Right lobe of liver (tissue), 6 donors: ENCODE measurements at regions not wholly inside any gene's neighbourhood (a gene's known extent, or its start where the extent isn't known, plus 50 kb on each side); places are given as distances from the start of the nearest gene placed in this dataset.

Experiments used
- ATAC-seq, 4 donors: fragments of 200-7000 bp; cut with Tn5 transposase; one replicate each; pipeline ENCODE4 v1.9.1; 2020; ENCODE audit warnings: mild to moderate bottlenecking in 4 of 4, moderate library complexity in 4 of 4
- DNase-seq, 3 donors: peaks; one replicate each; pipeline ENCODE4 v3.0.0-alpha.2; 2020
- H3K27ac ChIP-seq, 3 donors: fragments of 200-600 bp; one replicate each; pipeline ENCODE4 v1.8.0; 2022
- H3K27me3 ChIP-seq, 2 donors: fragments of 200-600 bp; one replicate each; pipeline ENCODE4 v1.8.0; 2022
- H3K36me3 ChIP-seq, 4 donors: fragments of 200-600 bp; sonication (generic) in 1 of 4; one replicate each; pipeline versions ENCODE4 v1.5.1 to v1.8.0; 2017 to 2022; ENCODE audit warnings: control low read depth in 1 of 4
- H3K4me1 ChIP-seq, 4 donors: fragments of 200-600 bp; sonication (generic) in 1 of 4; one replicate each; pipeline versions ENCODE4 v1.5.1 to v1.8.0; 2017 to 2022; ENCODE audit warnings: control low read depth in 1 of 4
- H3K4me3 ChIP-seq, 3 donors: fragments of 200-600 bp; one replicate each; pipeline ENCODE4 v1.8.0; 2022
- H3K9me3 ChIP-seq, 4 donors: fragments of 200-600 bp; sonication (generic) in 1 of 4; one replicate each; pipeline versions ENCODE4 v1.5.1 to v1.8.0; 2017 to 2022; ENCODE audit warnings: control low read depth in 1 of 4
- CTCF ChIP-seq, 4 donors: fragments of 200-600 bp in 3 of 4; fragments of 450-650 bp in 1 of 4; IDR thresholded peaks; one replicate each; pipeline versions ENCODE4 v1.5.1 to v1.8.0; 2016 to 2022; ENCODE audit warnings: antibody characterized with exemption in 4 of 4, mild to moderate bottlenecking in 2 of 4
- POLR2A ChIP-seq: fragments of 450-650 bp; IDR thresholded peaks from one replicate; pipeline ENCODE4 v1.6.1; 2017; ENCODE audit warnings: antibody characterized with exemption, mild to moderate bottlenecking
- WGBS: methylation state at CpG from one replicate; pipeline ENCODE4 v1.1.6; 2018; ENCODE audit warnings: low coverage, low lambda C conversion rate; ENCODE audit not compliant: insufficient coverage; ENCODE audit errors: missing lambda C conversion rate; 5-methylcytosine and 5-hydroxymethylcytosine counted together
- intact Hi-C, 2 donors: fragments of 100-400 bp; cut with DNase I; formaldehyde crosslinking; loops; one replicate each; pipeline versions ENCODE4 v1.11.2 to v1.14.1; 2022
- donor health status: DM: no; HTN: yes; CAD: no.
- donor health status: DM: no; HTN: no; CAD: no.
- donor health status: DM: no; HTN: no; CAD: no.
- donor health status: DM: no; HTN: yes; CAD: no.
- donor health status: DM: no; HTN: yes; CAD: no.

GRCh38 chr2:66125951-66126350 is 309.0 kb upstream of the MEIS1 start:
- Histone ChIP-seq H3K36me3 (no peaks in the 10 kb centered on the region), H3K9me3 (no peaks in the 10 kb centered on the region), H3K4me3 (no peak overlapping the region), H3K4me1 (no peaks in the 10 kb centered on the region), H3K27me3 (no peaks in the 10 kb centered on the region), H3K27ac (no peak overlapping the region)
- TF ChIP-seq POLR2A (no peak), CTCF (IDR thresholded peaks at IDR 0.05) (no peak)
- DNase-seq, result no peak
- intact Hi-C loops, result no loop called here
- whole genome bisulfite sequencing, result 48% methylated on average over 4 of the region's 5 CpGs
- no peak for ATAC-seq

GRCh38 chr2:66122516-66122915 is 312.4 kb upstream of the MEIS1 start:
- Histone ChIP-seq H3K36me3 (no peaks in the 10 kb centered on the region), H3K4me3 (no peak overlapping the region), H3K9me3 (no peaks in the 10 kb centered on the region), H3K27me3 (no peaks in the 10 kb centered on the region), H3K4me1 (no peaks in the 10 kb centered on the region), H3K27ac (no peak overlapping the region)
- WGBS, result 63% methylated on average over 2 of the region's 2 CpGs
- no peak for DNase-seq
- no peak for ATAC-seq
- no peak for TF ChIP-seq CTCF (IDR thresholded peaks at IDR 0.05)
- no peak for TF ChIP-seq POLR2A
- intact Hi-C loops, result no loop called here

DNA sequence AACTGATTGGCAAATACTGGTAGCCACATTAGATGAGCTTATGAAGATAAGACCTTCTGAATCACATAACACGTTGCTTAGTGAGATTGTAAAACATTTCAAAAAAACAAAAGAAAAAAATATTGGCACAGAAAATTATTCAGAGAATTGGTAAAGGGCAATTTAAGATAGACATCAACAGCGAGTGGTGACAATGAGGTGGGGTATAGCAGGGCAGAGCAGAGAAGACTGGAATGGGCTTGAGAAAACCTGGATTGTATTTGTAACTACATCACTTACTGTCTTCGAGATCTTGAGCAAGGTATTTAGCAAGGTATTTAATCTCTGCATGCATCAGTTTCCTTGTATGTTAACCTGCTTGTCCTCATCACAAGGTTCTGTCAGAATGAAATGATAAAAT is 313.0 kb upstream of the MEIS1 start:
- Histone ChIP-seq H3K4me3 (no peak overlapping the region), H3K9me3 (no peaks in the 10 kb centered on the region), H3K27me3 (no peaks in the 10 kb centered on the region), H3K36me3 (no peaks in the 10 kb centered on the region), H3K27ac (no peak overlapping the region), H3K4me1 (no peaks in the 10 kb centered on the region)
- TF ChIP-seq POLR2A (no peak), CTCF (IDR thresholded peaks at IDR 0.05) (no peak)
- ATAC-seq (no peak), DNase-seq (no peak)
- intact Hi-C loops, result no loop called here
- WGBS, result 41% methylated on average over 3 of the region's 3 CpGs

DNA sequence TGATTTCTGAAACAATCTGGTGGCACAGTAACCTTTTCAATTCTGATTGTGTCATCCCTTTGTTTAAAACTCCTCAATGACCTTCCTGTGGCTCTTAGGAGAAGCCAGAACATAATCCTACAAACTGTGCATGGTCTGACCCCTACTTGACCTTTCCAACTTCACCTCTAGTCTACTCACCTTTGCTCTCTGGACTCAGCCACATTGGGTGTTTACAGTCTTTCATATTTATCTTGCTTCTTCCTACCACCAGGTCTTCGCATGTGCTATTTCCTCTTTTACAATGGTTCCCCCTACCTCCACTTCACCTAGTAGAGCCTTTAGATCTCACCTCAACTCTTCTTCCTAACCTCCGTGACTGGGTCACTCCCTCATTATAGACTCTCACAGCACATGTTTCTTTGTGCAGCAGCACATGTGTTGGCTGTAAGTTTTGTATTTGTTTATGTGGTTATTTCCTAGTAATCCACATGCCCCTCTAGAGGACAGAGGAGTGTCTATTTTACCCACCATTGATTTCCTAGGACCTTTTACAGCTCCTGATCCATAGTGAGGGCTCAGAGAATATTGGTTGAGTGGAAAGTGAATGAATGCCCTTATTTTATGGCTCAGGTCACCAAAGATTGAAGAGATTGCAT is 320.8 kb upstream of the MEIS1 start:
- Histone ChIP-seq H3K4me1 (no peaks in the 10 kb centered on the region), H3K4me3 (no peak overlapping the region), H3K27ac (no peak overlapping the region), H3K36me3 (no peaks in the 10 kb centered on the region), H3K9me3 (no peaks in the 10 kb centered on the region), H3K27me3 (no peaks in the 10 kb centered on the region)
- peak; percentile 18 to 64 (median 54) for ATAC-seq
- intact Hi-C loops, result no loop called here
- TF ChIP-seq POLR2A (no peak), CTCF (IDR thresholded peaks at IDR 0.05) (no peak)
- WGBS, result 57% methylated on average over 2 of the region's 2 CpGs
- no peak for DNase-seq

- Histone ChIP-seq H3K27ac (no peak overlapping the region), H3K27me3 (no peaks in the 10 kb centered on the region), H3K9me3 (no peaks in the 10 kb centered on the region), H3K4me1 (no peaks in the 10 kb centered on the region), H3K36me3 (no peaks in the 10 kb centered on the region), H3K4me3 (no peak overlapping the region)
- WGBS, result 64% methylated on average over 5 of the region's 7 CpGs
- ATAC-seq, result no peak
- intact Hi-C loops, result no loop called here
- no peak for TF ChIP-seq POLR2A
- DNase-seq, result no peak
Measured at GRCh38 chr2:66111706-66112105, 323.2 kb upstream of the MEIS1 start.
